Left ventricle myocardium inferior (tissue), 1 donor: ENCODE measurements at regions not wholly inside any gene's neighbourhood (a gene's known extent, or its start where the extent isn't known, plus 50 kb on each side); places are given as distances from the start of the nearest gene placed in this dataset.

Experiments
- DNase-seq: peaks from one replicate; pipeline ENCODE4 v3.0.0-alpha.2; 2020
- H3K27ac ChIP-seq: fragments of 200-600 bp; replicated peaks from 2 replicates; pipeline ENCODE4 v1.8.0; 2021
- H3K27me3 ChIP-seq: fragments of 200-600 bp; 2 replicates; pipeline ENCODE4 v1.8.0; 2021; ENCODE audit warnings: low read depth
- H3K36me3 ChIP-seq: fragments of 200-600 bp; 2 replicates; pipeline ENCODE4 v1.8.0; 2021
- H3K4me1 ChIP-seq: fragments of 200-600 bp; 2 replicates; pipeline ENCODE4 v1.8.0; 2021
- H3K4me3 ChIP-seq: fragments of 200-600 bp; 2 replicates; pipeline ENCODE4 v1.8.0; 2021; ENCODE audit warnings: mild to moderate bottlenecking, moderate library complexity
- H3K9me3 ChIP-seq: fragments of 200-600 bp; replicated peaks from 2 replicates; pipeline ENCODE4 v1.8.0; 2021
- intact Hi-C: fragments of 100-400 bp; cut with micrococcal nuclease; formaldehyde crosslinking; loops from one replicate; pipeline ENCODE4 v1.11.0; 2022
- TF ChIP-seq, protein P1 (sequence below): fragments of 200-600 bp; IDR thresholded peaks from 2 replicates; pipeline ENCODE4 v1.8.0; 2021; ENCODE audit warnings: antibody characterized with exemption, mild to moderate bottlenecking, borderline replicate concordance
- donor health status: DM: no; HTN: yes; CAD: no; lungs with severe emphysema.

DNA sequence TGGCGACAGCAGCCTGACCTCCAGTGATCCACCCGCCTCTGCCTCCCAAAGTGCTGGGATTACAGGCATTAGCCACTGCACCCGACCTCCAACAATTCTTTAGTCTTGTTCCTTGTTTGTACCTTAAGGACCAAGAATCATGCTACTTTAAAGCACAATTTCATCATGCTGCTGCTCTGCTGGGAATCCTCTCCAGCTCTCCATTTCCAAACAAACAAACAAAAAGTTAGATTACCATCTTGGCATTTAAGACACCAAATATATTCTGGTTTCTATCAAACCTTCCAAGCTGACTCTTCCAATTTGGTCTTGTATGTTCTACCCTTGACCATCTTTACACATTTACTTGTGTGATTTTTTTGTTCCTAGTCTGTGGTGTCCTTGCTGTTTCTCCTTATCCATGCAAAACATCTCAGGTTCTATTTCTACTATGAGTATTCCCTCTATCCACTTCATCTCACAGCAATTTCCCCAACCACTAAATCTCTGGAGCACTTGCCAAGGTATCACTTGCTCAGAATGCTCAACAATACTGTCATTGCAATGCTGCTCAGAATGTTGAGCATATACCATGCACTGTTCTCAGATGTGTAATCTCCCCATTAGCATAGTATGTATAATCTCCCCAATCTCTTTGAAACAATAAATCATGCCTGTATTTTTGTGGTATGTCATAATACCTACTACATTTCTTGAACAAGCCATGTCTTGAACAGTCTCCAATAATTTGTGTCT lies 73.2 kb upstream of the GALNT5 start:
- intact Hi-C loops, result no loop called here
- Histone ChIP-seq H3K27ac (no peak overlapping the region), H3K4me1 (peaks cover 13% of the 10 kb centered on the region), H3K4me3 (no peak overlapping the region), H3K9me3 (no peaks in the 10 kb centered on the region), H3K27me3 (no peaks in the 10 kb centered on the region), H3K36me3 (no peaks in the 10 kb centered on the region)
- no peak for DNase-seq
- TF ChIP-seq, protein P1, sequence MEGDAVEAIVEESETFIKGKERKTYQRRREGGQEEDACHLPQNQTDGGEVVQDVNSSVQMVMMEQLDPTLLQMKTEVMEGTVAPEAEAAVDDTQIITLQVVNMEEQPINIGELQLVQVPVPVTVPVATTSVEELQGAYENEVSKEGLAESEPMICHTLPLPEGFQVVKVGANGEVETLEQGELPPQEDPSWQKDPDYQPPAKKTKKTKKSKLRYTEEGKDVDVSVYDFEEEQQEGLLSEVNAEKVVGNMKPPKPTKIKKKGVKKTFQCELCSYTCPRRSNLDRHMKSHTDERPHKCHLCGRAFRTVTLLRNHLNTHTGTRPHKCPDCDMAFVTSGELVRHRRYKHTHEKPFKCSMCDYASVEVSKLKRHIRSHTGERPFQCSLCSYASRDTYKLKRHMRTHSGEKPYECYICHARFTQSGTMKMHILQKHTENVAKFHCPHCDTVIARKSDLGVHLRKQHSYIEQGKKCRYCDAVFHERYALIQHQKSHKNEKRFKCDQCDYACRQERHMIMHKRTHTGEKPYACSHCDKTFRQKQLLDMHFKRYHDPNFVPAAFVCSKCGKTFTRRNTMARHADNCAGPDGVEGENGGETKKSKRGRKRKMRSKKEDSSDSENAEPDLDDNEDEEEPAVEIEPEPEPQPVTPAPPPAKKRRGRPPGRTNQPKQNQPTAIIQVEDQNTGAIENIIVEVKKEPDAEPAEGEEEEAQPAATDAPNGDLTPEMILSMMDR, result no peak

DNA sequence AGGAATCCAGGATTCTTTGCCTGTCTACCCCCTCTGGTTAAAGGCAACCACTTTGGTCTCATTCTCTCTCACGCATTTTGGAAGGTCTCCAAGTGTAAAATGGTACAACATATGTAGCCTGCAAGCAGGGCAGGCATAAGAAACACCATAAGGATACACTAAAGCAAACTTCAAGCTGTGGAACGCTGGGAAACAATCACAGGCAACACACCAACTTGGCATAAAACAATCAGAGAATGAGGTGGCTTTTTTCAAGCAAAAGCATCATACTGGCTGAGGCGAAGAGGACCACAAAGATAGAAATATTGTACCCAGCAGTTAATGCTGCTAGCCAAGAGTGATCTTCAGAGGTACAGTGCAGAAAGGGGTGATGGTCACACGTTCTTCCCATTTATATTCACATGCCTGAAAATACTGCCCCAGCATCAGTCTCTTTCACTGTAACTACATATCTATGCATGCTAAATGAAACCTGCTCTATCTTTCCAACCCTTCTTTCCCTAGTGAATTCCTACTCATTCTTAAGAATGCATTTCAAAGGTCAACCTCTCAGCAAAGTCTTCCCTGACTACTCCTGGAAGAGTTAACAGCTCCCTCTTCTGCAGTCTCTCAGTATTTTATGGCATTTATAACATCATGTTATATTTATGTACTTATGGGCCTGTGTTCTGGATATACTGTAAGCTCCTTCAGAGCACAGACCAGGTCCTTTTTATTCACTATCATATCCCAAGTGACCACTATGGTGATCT lies 71.9 kb upstream of the GALNT5 start:
- Histone ChIP-seq H3K36me3 (no peaks in the 10 kb centered on the region), H3K4me3 (no peak overlapping the region), H3K9me3 (no peaks in the 10 kb centered on the region), H3K4me1 (peaks cover 13% of the 10 kb centered on the region), H3K27ac (no peak overlapping the region), H3K27me3 (no peaks in the 10 kb centered on the region)
- intact Hi-C loops, result no loop called here
- TF ChIP-seq, protein P1, result no peak
- no peak for DNase-seq

DNA sequence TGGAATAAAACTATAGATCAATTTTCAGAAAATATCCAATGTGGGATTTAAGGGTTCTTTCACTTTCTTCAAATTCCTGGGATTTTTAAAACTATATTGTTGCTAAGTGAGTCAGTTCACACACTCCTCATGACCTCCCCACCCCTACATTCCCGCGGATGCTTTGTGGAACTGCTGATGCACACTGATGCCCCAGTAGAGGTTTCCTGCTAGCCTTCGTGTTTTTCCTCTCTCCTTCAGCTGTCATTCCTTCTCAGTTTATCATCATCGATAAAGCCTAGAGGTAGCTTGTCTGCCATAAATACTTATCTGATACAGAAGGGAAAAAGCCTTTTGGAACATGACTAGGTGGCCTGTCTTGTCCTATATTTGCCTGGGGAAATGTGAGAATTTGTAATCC lies 67.4 kb upstream of the GALNT5 start:
- DNase-seq, result no peak
- H3K9me3 ChIP-seq, result no peaks in the 10 kb centered on the region
- TF ChIP-seq, protein P1, result no peak
- intact Hi-C loops, result loop anchor here (5.0 kb wide), 1 partner anchor 1813 kb away; no protein-coding TSS in a partner anchor
- H3K27ac ChIP-seq, result no peak overlapping the region
- no peaks in the 10 kb centered on the region for H3K27me3 ChIP-seq
- H3K4me1 ChIP-seq, result peaks cover 7% of the 10 kb centered on the region
- no peaks in the 10 kb centered on the region for H3K36me3 ChIP-seq
- no peak overlapping the region for H3K4me3 ChIP-seq

DNA sequence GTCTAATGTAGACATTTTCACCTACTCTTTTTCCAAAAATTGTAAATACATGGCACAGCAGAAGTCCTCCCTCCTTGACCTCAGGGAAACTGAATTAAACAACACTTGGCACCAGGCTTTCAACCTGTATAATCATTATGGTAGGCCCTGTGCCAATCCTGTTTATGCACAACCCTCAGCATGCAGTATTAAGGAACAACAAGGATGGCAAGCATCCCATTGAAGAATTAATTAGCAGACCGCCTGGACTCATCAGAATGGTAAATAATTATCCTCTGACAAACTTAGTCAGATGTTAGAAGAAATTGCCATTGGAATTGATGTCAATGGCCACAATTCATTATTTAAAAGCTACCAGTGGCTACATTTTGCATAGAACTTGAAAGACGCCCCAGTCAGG lies 66.3 kb upstream of the GALNT5 start:
- H3K36me3 ChIP-seq, result no peaks in the 10 kb centered on the region
- H3K4me3 ChIP-seq, result no peak overlapping the region
- H3K9me3 ChIP-seq, result no peaks in the 10 kb centered on the region
- H3K27ac ChIP-seq, result no peak overlapping the region
- TF ChIP-seq, protein P1, result no peak
- intact Hi-C loops, result loop anchor here (5.0 kb wide), 1 partner anchor 1814 kb away; no protein-coding TSS in a partner anchor
- no peak for DNase-seq
- H3K4me1 ChIP-seq, result peaks cover 7% of the 10 kb centered on the region
- no peaks in the 10 kb centered on the region for H3K27me3 ChIP-seq

DNA sequence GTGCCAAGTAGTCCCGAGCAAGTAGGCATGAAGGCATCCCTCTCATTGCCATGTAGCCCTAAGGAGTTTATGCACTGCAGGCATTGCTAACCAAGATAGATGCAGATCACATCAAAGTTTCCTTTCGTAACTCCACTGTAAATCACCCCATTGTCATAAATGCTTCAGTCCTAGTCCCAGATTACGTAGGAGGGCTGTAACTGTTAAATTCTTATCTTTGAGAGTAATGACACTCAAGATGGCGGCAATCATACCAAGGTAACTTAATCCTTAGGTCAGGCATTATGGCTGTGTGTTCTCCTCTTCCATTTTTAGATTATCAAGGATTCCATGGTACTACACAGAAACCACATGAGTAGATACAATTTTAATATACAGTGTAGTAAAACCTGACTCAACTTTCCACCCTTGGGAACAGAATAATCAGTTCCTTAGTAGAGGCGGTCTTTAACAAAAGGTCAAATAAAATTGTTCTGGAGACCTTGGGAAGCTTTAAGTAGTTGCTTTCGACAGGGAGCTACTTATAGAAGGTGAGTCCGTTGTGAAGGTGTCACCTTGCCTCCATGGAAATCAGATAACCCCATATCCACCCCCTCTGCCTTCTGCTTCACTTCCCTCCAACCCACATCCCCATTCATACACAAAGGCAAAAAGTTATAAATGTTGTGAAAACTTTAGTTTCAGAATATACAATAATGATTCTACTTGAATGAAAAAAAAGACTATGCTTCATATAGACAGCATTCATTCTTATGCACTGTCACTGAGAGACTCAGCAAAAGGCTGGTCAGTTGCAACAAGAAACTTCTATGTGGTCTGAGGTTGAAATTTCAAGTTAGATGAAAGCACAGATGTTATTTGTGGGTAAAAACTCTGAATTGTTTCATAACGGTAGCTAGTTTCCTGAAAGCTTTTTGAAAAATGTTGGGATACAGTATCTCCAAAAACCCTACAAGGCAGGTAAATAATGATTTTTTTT lies 64.8 kb upstream of the GALNT5 start:
- no peak for DNase-seq
- intact Hi-C loops, result loop anchor here (5.0 kb wide), 1 partner anchor 1815 kb away; no protein-coding TSS in a partner anchor

More for the DNA sequence above, 64.8 kb upstream of the GALNT5 start:
- TF ChIP-seq, protein P1, result no peak
- H3K9me3 ChIP-seq, result no peaks in the 10 kb centered on the region
- H3K4me3 ChIP-seq, result no peak overlapping the region
- no peaks in the 10 kb centered on the region for H3K36me3 ChIP-seq
- no peak overlapping the region for H3K27ac ChIP-seq
- no peaks in the 10 kb centered on the region for H3K27me3 ChIP-seq
- peaks cover 7% of the 10 kb centered on the region for H3K4me1 ChIP-seq
